SK-N-MC (cell line): ENCODE measurements at regions not wholly inside any gene's neighbourhood (a gene's known extent, or its start where the extent isn't known, plus 50 kb on each side); places are given as distances from the start of the nearest gene placed in this dataset.

Experiments used
- DNase-seq: peaks from one replicate; pipeline ENCODE4 v3.0.0-alpha.2; 2011; ENCODE audit warnings: low read depth, low spot score
- H3K27ac ChIP-seq: fragments of 200-600 bp; sonication (generic); 2 replicates; pipeline ENCODE4 v1.5.1; 2016; ENCODE audit warnings: mixed run types
- H3K36me3 ChIP-seq: fragments of 200-600 bp; sonication (generic); 2 replicates; pipeline ENCODE4 v1.6.1; 2017; ENCODE audit warnings: antibody characterized with exemption, low read length, mixed read lengths; ENCODE audit not compliant: insufficient read depth
- H3K4me3 ChIP-seq: fragments of 200-600 bp; sonication (generic); 2 replicates; pipeline ENCODE4 v1.5.1; 2016
- H3K9ac ChIP-seq: fragments of 200-600 bp; sonication (generic); 2 replicates; pipeline ENCODE4 v1.8.0; 2017; ENCODE audit warnings: mixed run types, mixed read lengths; ENCODE audit not compliant: insufficient read length
- H3K9me3 ChIP-seq: fragments of 200-600 bp; sonication (generic); 2 replicates; pipeline ENCODE4 v1.6.1; 2017; ENCODE audit warnings: low read depth, mild to moderate bottlenecking, antibody characterized with exemption, low read length, moderate library complexity, mixed read lengths
- EZH2 ChIP-seq: fragments of 200-600 bp; sonication (generic); IDR thresholded peaks from one replicate; pipeline ENCODE4 v1.6.1; 2017; ENCODE audit warnings: antibody characterized with exemption
- FOXP2 ChIP-seq: optimal IDR thresholded peaks from 2 replicates; pipeline ENCODE3; 2011; ENCODE audit warnings: mild to moderate bottlenecking, moderate library complexity; ENCODE audit not compliant: insufficient read depth; ENCODE audit errors: extremely low read length, control extremely low read depth
- POLR2AphosphoS5 ChIP-seq: IDR thresholded peaks from 2 replicates; pipeline ENCODE4 v1.6.1; 2012; ENCODE audit warnings: mild to moderate bottlenecking, low read depth, low read length, borderline replicate concordance

GRCh38 chr2:67212203-67212602 is 184.9 kb upstream of the ETAA1 start:
- H3K4me3 ChIP-seq, result peak overlapping the region; percentile 23; the same call in 1 of the 2 replicates
- peak overlapping the region; percentile 71; the same call in 1 of the 2 replicates for H3K27ac ChIP-seq
- TF ChIP-seq EZH2 (no peak), POLR2AphosphoS5 (no peak), FOXP2 (no peak)
- H3K9me3 ChIP-seq, result no peaks in the 10 kb centered on the region
- no peaks in the 10 kb centered on the region for H3K36me3 ChIP-seq
- H3K9ac ChIP-seq, result peak overlapping the region; percentile 5
- no peak for DNase-seq

DNA sequence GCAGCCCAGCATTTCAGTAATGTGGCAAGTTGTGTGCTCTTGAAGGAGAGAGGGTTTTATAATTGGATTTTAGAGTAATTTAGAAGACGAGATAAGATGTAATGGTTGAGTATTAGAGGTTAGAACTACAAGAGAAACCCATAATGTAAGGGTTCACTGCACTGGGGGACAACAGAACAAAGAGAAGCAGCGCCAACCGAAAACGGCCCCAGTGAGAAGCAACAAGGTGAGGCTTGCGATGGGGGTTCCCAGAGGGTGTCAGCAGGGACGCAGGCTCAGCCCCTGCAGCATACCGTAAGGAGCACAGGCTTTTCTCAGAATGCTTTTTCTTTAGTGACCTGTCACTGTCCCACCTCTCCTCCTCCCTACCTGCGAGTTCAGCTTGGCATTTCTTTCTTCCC is 183.9 kb upstream of the ETAA1 start:
- peaks cover 4% of the 10 kb centered on the region; the same call in 1 of the 2 replicates for H3K9me3 ChIP-seq
- TF ChIP-seq EZH2, result no peak
- no peak for TF ChIP-seq FOXP2
- no peak for TF ChIP-seq POLR2AphosphoS5
- no peak for DNase-seq
- H3K27ac ChIP-seq, result peak overlapping the region; percentile 71
- H3K36me3 ChIP-seq, result no peaks in the 10 kb centered on the region; the same call in 1 of the 2 replicates
- H3K9ac ChIP-seq, result peak overlapping the region; percentile 31
- H3K4me3 ChIP-seq, result no peak overlapping the region

GRCh38 chr2:67213677-67214402 is 183.3 kb upstream of the ETAA1 start:
- Histone ChIP-seq H3K9ac (no peak overlapping the region), H3K36me3 (no peaks in the 10 kb centered on the region; the same call in 1 of the 2 replicates), H3K9me3 (peaks cover 4% of the 10 kb centered on the region; the same call in 1 of the 2 replicates), H3K4me3 (no peak overlapping the region), H3K27ac (no peak overlapping the region)
- TF ChIP-seq FOXP2 (no peak), POLR2AphosphoS5 (no peak), EZH2 (no peak)
- DNase-seq, result no peak

GRCh38 chr2:67214585-67215185 is 182.4 kb upstream of the ETAA1 start:
- Histone ChIP-seq H3K9ac (no peak overlapping the region), H3K36me3 (no peaks in the 10 kb centered on the region; the same call in 1 of the 2 replicates), H3K4me3 (no peak overlapping the region), H3K9me3 (peaks cover 4% of the 10 kb centered on the region; the same call in 1 of the 2 replicates), H3K27ac (no peak overlapping the region)
- TF ChIP-seq FOXP2 (no peak), EZH2 (no peak), POLR2AphosphoS5 (no peak)
- no peak for DNase-seq

DNA sequence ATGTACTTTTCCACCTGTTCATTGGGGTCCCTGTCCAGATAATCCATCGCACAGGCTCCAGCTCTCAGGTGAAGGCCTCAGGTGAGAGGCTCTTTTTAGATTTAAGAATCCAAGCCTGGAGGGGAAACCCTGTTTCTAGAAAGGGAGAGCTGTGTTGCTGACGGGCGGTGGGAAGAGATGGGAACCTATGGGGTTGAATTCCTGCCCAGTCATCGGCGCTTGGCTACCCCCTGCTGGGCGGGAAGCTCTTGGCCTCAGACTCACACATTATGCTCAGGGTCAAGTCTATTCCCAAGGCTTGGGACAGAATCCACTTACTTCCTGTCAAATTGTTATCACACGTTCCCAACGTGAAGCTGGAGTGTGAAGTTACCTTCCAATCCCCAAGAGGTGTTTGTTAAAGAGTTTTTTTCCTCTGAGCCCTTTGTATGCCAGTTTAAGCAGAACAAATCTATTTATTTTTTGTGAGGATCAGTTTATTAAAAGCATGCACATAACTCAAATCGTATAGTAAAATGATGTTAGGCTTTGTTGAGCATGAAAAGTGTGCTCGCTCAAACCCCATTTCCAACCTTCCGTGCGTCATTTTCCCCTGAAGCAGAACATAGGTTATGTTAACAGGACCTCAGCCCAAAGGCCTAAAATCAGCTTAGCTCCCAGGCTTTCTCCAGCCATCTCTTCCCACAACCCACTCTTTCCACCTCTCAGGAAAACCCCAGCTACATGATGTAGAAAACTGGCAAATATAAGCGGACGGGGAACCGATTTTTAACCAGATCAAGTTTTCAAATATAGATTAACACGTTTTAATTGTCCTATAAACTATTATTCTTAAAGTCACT is 181.7 kb upstream of the ETAA1 start:
- Histone ChIP-seq H3K27ac (peak overlapping the region; percentile 40), H3K9me3 (peaks cover 4% of the 10 kb centered on the region; the same call in 1 of the 2 replicates), H3K9ac (peak overlapping the region; percentile 16), H3K36me3 (no peaks in the 10 kb centered on the region; the same call in 1 of the 2 replicates), H3K4me3 (no peak overlapping the region)
- no peak for TF ChIP-seq POLR2AphosphoS5
- no peak for TF ChIP-seq EZH2
- no peak for TF ChIP-seq FOXP2
- no peak for DNase-seq

DNA sequence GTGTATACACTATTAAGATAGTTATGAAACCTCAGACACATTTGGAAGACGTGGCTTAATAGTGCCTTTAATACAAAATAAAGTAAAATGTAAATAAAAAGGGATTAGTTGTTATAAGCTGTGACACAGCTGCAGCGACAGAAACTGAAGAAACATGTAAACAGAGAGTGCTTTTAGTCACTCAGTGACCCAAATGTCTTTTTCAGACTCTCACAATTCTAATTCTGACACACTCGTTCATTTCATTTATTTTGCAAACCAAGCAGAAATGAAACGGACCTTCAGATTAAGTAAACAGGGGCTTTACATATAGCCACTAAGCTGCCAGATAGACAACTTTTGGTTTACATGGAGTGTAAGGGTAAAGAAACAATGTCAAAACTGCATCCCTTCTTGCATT is 181.0 kb upstream of the ETAA1 start:
- peak overlapping the region; percentile 16 for H3K9ac ChIP-seq
- no peak overlapping the region for H3K4me3 ChIP-seq
- peaks cover 4% of the 10 kb centered on the region; the same call in 1 of the 2 replicates for H3K9me3 ChIP-seq
- H3K27ac ChIP-seq, result peak overlapping the region; percentile 40
- H3K36me3 ChIP-seq, result no peaks in the 10 kb centered on the region; the same call in 1 of the 2 replicates
- TF ChIP-seq FOXP2, result no peak
- TF ChIP-seq POLR2AphosphoS5, result no peak
- no peak for TF ChIP-seq EZH2
- no peak for DNase-seq

DNA sequence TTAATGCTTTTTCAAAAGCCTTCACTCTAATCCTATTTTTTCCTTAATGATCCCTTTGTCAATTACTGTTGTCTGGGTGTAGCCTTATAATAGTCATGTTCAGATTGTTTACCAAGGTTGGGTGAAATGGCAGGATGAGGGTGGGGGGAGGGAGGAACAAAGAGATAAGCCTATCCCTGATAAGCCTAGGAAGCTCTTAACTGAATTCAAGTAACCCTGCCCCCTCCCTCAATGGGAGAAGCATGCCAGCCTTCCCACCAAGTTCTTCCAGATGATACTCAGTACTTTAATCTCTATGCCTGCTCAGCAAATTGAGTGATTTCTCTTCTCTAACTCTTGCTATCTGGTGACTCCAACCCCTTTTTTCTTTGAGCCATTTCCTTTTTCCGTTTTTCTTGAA is 180.3 kb upstream of the ETAA1 start:
- Histone ChIP-seq H3K27ac (peak overlapping the region; percentile 40; the same call in 1 of the 2 replicates), H3K36me3 (no peaks in the 10 kb centered on the region; the same call in 1 of the 2 replicates), H3K4me3 (no peak overlapping the region), H3K9ac (no peak overlapping the region), H3K9me3 (peaks cover 4% of the 10 kb centered on the region; the same call in 1 of the 2 replicates)
- TF ChIP-seq EZH2, result no peak
- no peak for TF ChIP-seq FOXP2
- no peak for TF ChIP-seq POLR2AphosphoS5
- no peak for DNase-seq
